Calu3 (cell line): ENCODE measurements at regions not wholly inside any gene's neighbourhood (a gene's known extent, or its start where the extent isn't known, plus 50 kb on each side); places are given as distances from the start of the nearest gene placed in this dataset.

ENCODE experiments used
- BruUV-seq: library from RNA; stranded (reverse); fragments of 400-500 nt; replicated peaks from 2 replicates; lab custom pipeline; 2021; lab: Mats Ljungman, UMichigan
- CTCF ChIA-PET: fragments of 300-600 bp; sonication (Branson Sonifier 250); formaldehyde crosslinking; loops from one replicate; lab custom pipeline; 2022; ENCODE audit warnings: antibody characterized with exemption; lab: Charles Lee
- DNase-seq: peaks from one replicate; pipeline ENCODE4 v3.0.0; 2022
- H3K27ac Mint-ChIP-seq: one replicate; pipeline ENCODE4 v1.8.0; 2022; ENCODE audit warnings: mixed read lengths; ENCODE audit not compliant: unreplicated experiment
- H3K27me3 Mint-ChIP-seq: one replicate; pipeline ENCODE4 v1.8.0; 2022; ENCODE audit warnings: mixed read lengths; ENCODE audit not compliant: unreplicated experiment
- H3K36me3 Mint-ChIP-seq: one replicate; pipeline ENCODE4 v1.8.0; 2022; ENCODE audit warnings: mild to moderate bottlenecking, moderate library complexity, mixed read lengths; ENCODE audit not compliant: insufficient read depth, unreplicated experiment
- H3K4me1 Mint-ChIP-seq: one replicate; pipeline ENCODE4 v1.8.0; 2022; ENCODE audit warnings: mild to moderate bottlenecking, low read depth, mixed read lengths; ENCODE audit not compliant: unreplicated experiment
- H3K4me3 Mint-ChIP-seq: one replicate; pipeline ENCODE4 v1.8.0; 2022; ENCODE audit warnings: mild to moderate bottlenecking, low read depth, moderate library complexity, mixed read lengths; ENCODE audit not compliant: unreplicated experiment
- H3K9me3 Mint-ChIP-seq: one replicate; pipeline ENCODE4 v1.8.0; 2022; ENCODE audit warnings: low read depth, mixed read lengths; ENCODE audit not compliant: unreplicated experiment
- CTCF ChIP-seq: fragments of 200-600 bp; IDR thresholded peaks from one replicate; pipeline ENCODE4 v1.8.0; 2022; ENCODE audit warnings: antibody characterized with exemption; ENCODE audit not compliant: unreplicated experiment
- intact Hi-C: fragments of 100-400 bp; cut with micrococcal nuclease; formaldehyde crosslinking; loops from one replicate; pipeline ENCODE4 v1.10.0; 2022; ENCODE audit not compliant: unreplicated experiment

GRCh38 chr13:74796157-74796556 lies 662.0 kb upstream of the KLF12 start:
- DNase-seq: no peak
- Mint-ChIP-seq H3K4me3 (no peak overlapping the region), H3K27me3 (no peaks in the 10 kb centered on the region), H3K36me3 (no peaks in the 10 kb centered on the region), H3K4me1 (no peaks in the 10 kb centered on the region), H3K9me3 (peaks cover 3% of the 10 kb centered on the region), H3K27ac (no peak overlapping the region)
- no peak for TF ChIP-seq CTCF
- no TSS peak for BruUV-seq
- CTCF ChIA-PET: no interaction called here
- intact Hi-C loops: no loop called here

DNA sequence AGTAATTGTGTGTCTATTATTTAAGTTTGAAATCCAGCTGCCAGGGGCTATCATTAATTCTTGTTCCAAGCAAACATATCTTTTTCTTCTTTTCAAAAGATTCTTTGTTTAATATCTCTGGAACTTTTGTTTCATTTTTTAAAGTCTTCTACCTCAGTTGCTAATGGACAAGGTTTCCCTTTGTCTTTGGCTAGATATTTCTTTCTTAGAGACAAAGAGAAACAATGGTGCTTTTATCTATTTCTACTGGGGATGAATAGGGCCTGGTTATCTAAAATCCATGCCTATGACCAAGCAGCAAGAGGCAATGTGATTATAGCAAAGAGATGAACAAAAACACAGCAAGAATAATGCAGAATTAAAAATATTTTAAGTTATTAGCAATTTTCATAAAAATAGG lies 661.3 kb upstream of the KLF12 start:
- CTCF ChIA-PET: no interaction called here
- H3K9me3 Mint-ChIP-seq: peaks cover 3% of the 10 kb centered on the region
- H3K27ac Mint-ChIP-seq: no peak overlapping the region
- TF ChIP-seq CTCF: no peak
- no peaks in the 10 kb centered on the region for H3K27me3 Mint-ChIP-seq
- no TSS peak for BruUV-seq
- no peaks in the 10 kb centered on the region for H3K4me1 Mint-ChIP-seq
- DNase-seq: no peak
- intact Hi-C loops: no loop called here
- no peaks in the 10 kb centered on the region for H3K36me3 Mint-ChIP-seq
- H3K4me3 Mint-ChIP-seq: no peak overlapping the region

DNA sequence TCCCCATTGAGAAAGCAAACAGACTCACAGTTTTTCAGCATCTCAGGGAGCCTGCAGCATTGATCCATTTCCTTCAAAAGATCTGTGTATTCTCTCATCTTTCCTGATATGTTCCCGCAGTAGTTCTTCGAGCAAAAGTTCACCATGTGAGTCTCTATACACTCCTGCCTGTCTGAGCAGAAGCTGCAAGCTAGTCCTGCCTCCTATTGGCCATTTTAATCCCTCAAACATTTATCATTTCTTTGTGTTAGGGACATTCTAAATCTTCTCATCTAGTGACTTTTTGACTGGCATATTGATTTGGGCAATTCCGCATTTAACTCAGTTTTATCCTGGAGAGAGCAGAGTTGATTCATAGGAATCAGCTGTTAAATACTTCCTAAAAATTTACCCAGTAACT lies 660.4 kb upstream of the KLF12 start:
- DNase-seq: no peak
- no peaks in the 10 kb centered on the region for H3K4me1 Mint-ChIP-seq
- no TSS peak for BruUV-seq
- intact Hi-C loops: no loop called here
- TF ChIP-seq CTCF: no peak
- no peaks in the 10 kb centered on the region for H3K36me3 Mint-ChIP-seq
- H3K4me3 Mint-ChIP-seq: no peak overlapping the region
- H3K27me3 Mint-ChIP-seq: no peaks in the 10 kb centered on the region
- CTCF ChIA-PET: no interaction called here
- peaks cover 3% of the 10 kb centered on the region for H3K9me3 Mint-ChIP-seq
- H3K27ac Mint-ChIP-seq: no peak overlapping the region

GRCh38 chr13:74794147-74794546 lies 659.9 kb upstream of the KLF12 start:
- no TSS peak for BruUV-seq
- Mint-ChIP-seq H3K27ac (no peak overlapping the region), H3K9me3 (peaks cover 3% of the 10 kb centered on the region), H3K4me1 (no peaks in the 10 kb centered on the region), H3K27me3 (no peaks in the 10 kb centered on the region), H3K36me3 (no peaks in the 10 kb centered on the region), H3K4me3 (no peak overlapping the region)
- DNase-seq: no peak
- CTCF ChIA-PET: no interaction called here
- intact Hi-C loops: no loop called here
- TF ChIP-seq CTCF: no peak
